Breast epithelium (tissue), 4 donors: ENCODE measurements at regions not wholly inside any gene's neighbourhood (a gene's known extent, or its start where the extent isn't known, plus 50 kb on each side); places are given as distances from the start of the nearest gene placed in this dataset.

Experiments used
- DNase-seq, 2 donors: peaks; one replicate each; pipeline ENCODE4 v3.0.0-alpha.2; 2019; ENCODE audit warnings: low spot score in 2 of 2
- H3K27ac ChIP-seq, 2 donors: fragments of 200-600 bp; sonication (generic) in 1 of 2; one replicate each; pipeline ENCODE4 v1.5.1; 2016 to 2019; ENCODE audit warnings: mild to moderate bottlenecking in 1 of 2
- H3K27me3 ChIP-seq, 2 donors: fragments of 200-600 bp; sonication (generic) in 1 of 2; one replicate each; pipeline versions ENCODE4 v1.5.1 to v1.6.0; 2017 to 2019; ENCODE audit warnings: control low read depth in 1 of 2, mild to moderate bottlenecking in 1 of 2
- H3K36me3 ChIP-seq: fragments of 200-600 bp; one replicate; pipeline ENCODE4 v1.5.1; 2019
- H3K4me1 ChIP-seq, 2 donors: fragments of 200-600 bp; sonication (generic); one replicate each; pipeline ENCODE4 v1.5.1; 2016 to 2019; ENCODE audit warnings: control low read depth in 1 of 2
- H3K4me3 ChIP-seq, 3 donors: fragments of 200-600 bp; sonication (generic); 1 replicate in 2 of 3; 2 replicates in 1 of 3; pipeline ENCODE4 v1.5.1; 2016 to 2019; ENCODE audit warnings: mild to moderate bottlenecking in 3 of 3, moderate library complexity in 2 of 3
- H3K9me3 ChIP-seq, 2 donors: fragments of 200-600 bp; sonication (generic) in 1 of 2; one replicate each; pipeline ENCODE4 v1.5.1; 2016 to 2019; ENCODE audit warnings: control low read depth in 1 of 2
- CTCF ChIP-seq, 3 donors: fragments of 450-650 bp; IDR thresholded peaks; one replicate each; pipeline ENCODE4 v1.5.1; 2016 to 2017; ENCODE audit warnings: antibody characterized with exemption in 3 of 3, mild to moderate bottlenecking in 3 of 3, moderate library complexity in 3 of 3
- POLR2A ChIP-seq: fragments of 450-650 bp; IDR thresholded peaks from one replicate; pipeline ENCODE4 v1.6.1; 2016; ENCODE audit warnings: antibody characterized with exemption, mild to moderate bottlenecking, moderate library complexity
- POLR2AphosphoS5 ChIP-seq, 3 donors: sonication (generic); formaldehyde crosslinking; IDR thresholded peaks; one replicate each; pipeline ENCODE4 v1.6.1; 2017; ENCODE audit warnings: antibody characterized with exemption in 3 of 3
- intact Hi-C: fragments of 100-400 bp; cut with DNase I; formaldehyde crosslinking; loops from one replicate; pipeline ENCODE4 v1.15.1; 2023; ENCODE audit warnings: low total_unique reads

- intact Hi-C loops, result no loop called here
- Histone ChIP-seq H3K4me3 (no peak overlapping the region), H3K27ac (no peak overlapping the region), H3K9me3 (no peaks in the 10 kb centered on the region), H3K27me3 (no peaks in the 10 kb centered on the region), H3K36me3 (no peaks in the 10 kb centered on the region), H3K4me1 (no peaks in the 10 kb centered on the region)
- TF ChIP-seq POLR2AphosphoS5 (IDR thresholded peaks at IDR 0.05), result no peak
- TF ChIP-seq CTCF (IDR thresholded peaks at IDR 0.05), result no peak
- no peak for TF ChIP-seq POLR2A
- DNase-seq, result no peak
Measured at GRCh38 chr17:71371809-71372208, 749.0 kb upstream of the SOX9 start.

GRCh38 chr17:71375948-71376347 lies 744.9 kb upstream of the SOX9 start:
- intact Hi-C loops, result no loop called here
- Histone ChIP-seq H3K4me1 (no peaks in the 10 kb centered on the region), H3K9me3 (no peaks in the 10 kb centered on the region), H3K4me3 (no peak overlapping the region), H3K27me3 (no peaks in the 10 kb centered on the region), H3K27ac (no peak overlapping the region), H3K36me3 (no peaks in the 10 kb centered on the region)
- DNase-seq, result no peak
- TF ChIP-seq POLR2A (no peak), CTCF (IDR thresholded peaks at IDR 0.05) (no peak), POLR2AphosphoS5 (IDR thresholded peaks at IDR 0.05) (no peak)

GRCh38 chr17:71376933-71377332 lies 743.9 kb upstream of the SOX9 start:
- no peak for TF ChIP-seq POLR2AphosphoS5 (IDR thresholded peaks at IDR 0.05)
- no peak for TF ChIP-seq POLR2A
- no peak for TF ChIP-seq CTCF (IDR thresholded peaks at IDR 0.05)
- DNase-seq, result no peak
- no peaks in the 10 kb centered on the region for H3K27me3 ChIP-seq
- no peaks in the 10 kb centered on the region for H3K9me3 ChIP-seq
- no peak overlapping the region for H3K27ac ChIP-seq
- no peaks in the 10 kb centered on the region for H3K4me1 ChIP-seq
- H3K36me3 ChIP-seq, result no peaks in the 10 kb centered on the region
- H3K4me3 ChIP-seq, result no peak overlapping the region
- intact Hi-C loops, result no loop called here

- H3K4me1 ChIP-seq, result no peaks in the 10 kb centered on the region
- no peak for DNase-seq
- H3K4me3 ChIP-seq, result no peak overlapping the region
- intact Hi-C loops, result no loop called here
- no peaks in the 10 kb centered on the region for H3K36me3 ChIP-seq
- H3K9me3 ChIP-seq, result no peaks in the 10 kb centered on the region
- no peak for TF ChIP-seq POLR2A
- no peak for TF ChIP-seq CTCF (IDR thresholded peaks at IDR 0.05)
- no peak for TF ChIP-seq POLR2AphosphoS5 (IDR thresholded peaks at IDR 0.05)
- H3K27ac ChIP-seq, result no peak overlapping the region
- no peaks in the 10 kb centered on the region for H3K27me3 ChIP-seq
Measured at GRCh38 chr17:71378036-71378435, 742.8 kb upstream of the SOX9 start.

- no peaks in the 10 kb centered on the region for H3K9me3 ChIP-seq
- no peak overlapping the region for H3K27ac ChIP-seq
Measured at GRCh38 chr17:71378741-71379140, 742.1 kb upstream of the SOX9 start.

More at GRCh38 chr17:71378741-71379140, 742.1 kb upstream of the SOX9 start:
- H3K4me1 ChIP-seq, result no peaks in the 10 kb centered on the region
- no peak for DNase-seq
- TF ChIP-seq CTCF (IDR thresholded peaks at IDR 0.05) (no peak), POLR2AphosphoS5 (IDR thresholded peaks at IDR 0.05) (no peak), POLR2A (no peak)
- no peaks in the 10 kb centered on the region for H3K36me3 ChIP-seq
- no peaks in the 10 kb centered on the region for H3K27me3 ChIP-seq
- intact Hi-C loops, result no loop called here
- no peak overlapping the region for H3K4me3 ChIP-seq
